22Rv1 (cell line): ENCODE measurements at regions not wholly inside any gene's neighbourhood (a gene's known extent, or its start where the extent isn't known, plus 50 kb on each side); places are given as distances from the start of the nearest gene placed in this dataset.

Source experiments
- H3K27ac ChIP-seq: fragments of 450-650 bp; 2 replicates; pipeline ENCODE4 v1.5.1; 2017
- ZFX ChIP-seq: fragments of 450-650 bp; IDR thresholded peaks from 2 replicates; pipeline ENCODE4 v1.6.1; 2017; ENCODE audit warnings: antibody characterized with exemption, borderline replicate concordance
- TF ChIP-seq, protein P1 (sequence below): fragments of 450-650 bp; IDR thresholded peaks from 2 replicates; pipeline ENCODE4 v1.5.1; 2017; ENCODE audit warnings: mild to moderate bottlenecking

DNA sequence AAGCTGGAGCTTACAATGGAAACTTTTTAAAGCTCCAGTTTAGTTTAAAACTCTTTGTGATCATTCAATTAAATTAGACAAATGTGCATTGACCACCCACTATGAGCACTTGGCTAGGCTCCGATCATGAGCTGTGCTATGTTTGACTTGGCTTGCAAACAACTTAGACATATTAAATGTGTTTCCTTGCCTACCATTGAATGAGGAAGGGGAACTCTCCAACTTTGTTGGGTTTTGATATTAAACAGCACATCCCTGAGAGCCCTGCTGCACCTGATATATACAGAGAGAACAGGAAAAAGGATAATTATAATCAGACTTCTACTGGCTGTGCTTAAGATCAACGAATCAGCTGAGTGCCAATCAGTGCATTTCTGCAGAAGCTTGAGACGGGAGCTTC, 71.4 kb upstream of the ADGRL3 start:
- no peak for TF ChIP-seq ZFX
- TF ChIP-seq, protein P1, sequence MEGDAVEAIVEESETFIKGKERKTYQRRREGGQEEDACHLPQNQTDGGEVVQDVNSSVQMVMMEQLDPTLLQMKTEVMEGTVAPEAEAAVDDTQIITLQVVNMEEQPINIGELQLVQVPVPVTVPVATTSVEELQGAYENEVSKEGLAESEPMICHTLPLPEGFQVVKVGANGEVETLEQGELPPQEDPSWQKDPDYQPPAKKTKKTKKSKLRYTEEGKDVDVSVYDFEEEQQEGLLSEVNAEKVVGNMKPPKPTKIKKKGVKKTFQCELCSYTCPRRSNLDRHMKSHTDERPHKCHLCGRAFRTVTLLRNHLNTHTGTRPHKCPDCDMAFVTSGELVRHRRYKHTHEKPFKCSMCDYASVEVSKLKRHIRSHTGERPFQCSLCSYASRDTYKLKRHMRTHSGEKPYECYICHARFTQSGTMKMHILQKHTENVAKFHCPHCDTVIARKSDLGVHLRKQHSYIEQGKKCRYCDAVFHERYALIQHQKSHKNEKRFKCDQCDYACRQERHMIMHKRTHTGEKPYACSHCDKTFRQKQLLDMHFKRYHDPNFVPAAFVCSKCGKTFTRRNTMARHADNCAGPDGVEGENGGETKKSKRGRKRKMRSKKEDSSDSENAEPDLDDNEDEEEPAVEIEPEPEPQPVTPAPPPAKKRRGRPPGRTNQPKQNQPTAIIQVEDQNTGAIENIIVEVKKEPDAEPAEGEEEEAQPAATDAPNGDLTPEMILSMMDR, result no peak
- H3K27ac ChIP-seq, result no peak overlapping the region

DNA sequence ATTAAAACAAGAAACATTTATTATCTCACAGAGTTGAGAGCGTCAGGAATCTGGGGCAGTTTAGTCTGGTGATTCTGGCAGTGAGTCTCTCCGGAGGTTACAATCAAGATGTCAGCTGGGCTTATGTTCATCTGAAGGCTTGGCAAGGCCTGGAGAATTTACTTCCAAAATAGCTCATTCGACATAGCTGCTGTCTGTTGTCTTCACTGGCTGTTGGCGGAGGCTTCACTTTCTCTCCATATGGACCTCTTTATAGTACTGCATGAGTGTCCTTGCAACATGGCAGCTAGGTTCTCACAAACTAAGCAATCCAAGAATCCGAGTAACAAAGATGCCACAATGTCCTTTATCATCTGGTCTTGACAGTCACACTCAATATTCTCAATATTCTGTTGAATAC, 70.2 kb upstream of the ADGRL3 start:
- H3K27ac ChIP-seq, result no peak overlapping the region
- TF ChIP-seq ZFX, result no peak
- TF ChIP-seq, protein P1, result no peak

DNA sequence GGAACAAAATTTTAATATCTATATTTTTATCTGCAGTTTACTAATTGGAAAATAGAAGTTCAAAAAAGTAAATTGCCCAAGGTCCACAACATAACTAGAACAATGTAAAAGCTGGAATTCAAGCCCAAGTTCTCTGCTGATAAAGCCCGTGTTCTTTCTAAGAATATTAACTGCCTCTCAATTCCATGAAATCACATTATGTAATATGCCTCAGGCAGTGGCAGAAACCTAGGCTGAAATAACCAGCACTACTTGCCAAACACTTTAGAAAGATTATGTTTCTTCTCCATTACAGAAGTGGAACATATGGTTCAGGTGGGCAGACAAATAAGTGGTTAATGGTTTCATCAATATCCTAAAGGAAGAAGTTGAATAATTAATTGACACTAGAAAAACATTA, 56.7 kb upstream of the ADGRL3 start:
- H3K27ac ChIP-seq, result no peak overlapping the region
- no peak for TF ChIP-seq ZFX
- TF ChIP-seq, protein P1, result no peak

DNA sequence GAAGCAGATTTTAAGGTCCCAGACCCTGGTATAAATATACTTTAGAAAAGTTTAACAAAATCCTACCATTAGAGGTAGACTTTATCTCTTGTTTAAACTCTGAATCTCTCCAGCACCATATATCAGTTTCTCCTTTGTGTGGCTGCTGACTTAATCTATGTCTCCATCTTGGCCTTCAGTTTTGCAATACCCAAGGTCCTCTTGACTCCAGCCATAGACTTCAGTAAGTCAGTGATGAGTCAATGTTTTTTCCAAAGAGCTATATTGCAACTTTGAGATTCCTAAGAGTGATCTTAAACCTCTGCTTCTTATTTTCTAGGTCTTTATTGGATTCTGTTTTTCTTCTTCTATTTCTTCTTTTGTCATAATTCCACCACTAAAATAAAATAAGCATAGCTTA, 50.8 kb upstream of the ADGRL3 start:
- no peak overlapping the region for H3K27ac ChIP-seq
- TF ChIP-seq ZFX, result no peak
- TF ChIP-seq, protein P1, result no peak
